Bronchial epithelial cell (primary cell): ENCODE measurements at regions not wholly inside any gene's neighbourhood (a gene's known extent, or its start where the extent isn't known, plus 50 kb on each side); places are given as distances from the start of the nearest gene placed in this dataset.
"Not testable (repeated sequence)": the region's sequence is repeated elsewhere in the genome, so short reads cannot be mapped to it uniquely, and the experiment has no call there.

Experiments used
- DNase-seq: peaks from one replicate; pipeline ENCODE4 v3.0.0-alpha.2; 2010; ENCODE audit warnings: low read depth
- FAIRE-seq: peaks from 2 replicates; lab custom pipeline; 2011; peaks lifted over from hg19 to GRCh38; lab: Jason Lieb, UNC
- H3K27me3 ChIP-seq: 2 replicates; pipeline ENCODE4 v1.5.1; 2011; ENCODE audit warnings: low read length; ENCODE audit not compliant: control insufficient read depth, insufficient read depth
- H3K36me3 ChIP-seq: 2 replicates; pipeline ENCODE4 v1.5.1; 2011; ENCODE audit warnings: low read length; ENCODE audit not compliant: control insufficient read depth, insufficient read depth
- H3K4me3 ChIP-seq: 2 replicates; pipeline ENCODE4 v1.5.1; 2011; ENCODE audit warnings: mild to moderate bottlenecking, low read depth, low read length, control low read depth
- TF ChIP-seq, protein P1 (sequence below): IDR thresholded peaks from 2 replicates; pipeline ENCODE4 v1.5.1; 2011; ENCODE audit warnings: mild to moderate bottlenecking, moderate library complexity, low read length, control low read depth, inconsistent platforms; ENCODE audit not compliant: insufficient read depth, severe bottlenecking

GRCh38 chr11:87712391-87712790 is 462.9 kb downstream of the RAB38 start:
- H3K36me3 ChIP-seq, result no peaks in the 10 kb centered on the region
- FAIRE-seq, result no peak
- H3K27me3 ChIP-seq, result no peaks in the 10 kb centered on the region
- TF ChIP-seq, protein P1, sequence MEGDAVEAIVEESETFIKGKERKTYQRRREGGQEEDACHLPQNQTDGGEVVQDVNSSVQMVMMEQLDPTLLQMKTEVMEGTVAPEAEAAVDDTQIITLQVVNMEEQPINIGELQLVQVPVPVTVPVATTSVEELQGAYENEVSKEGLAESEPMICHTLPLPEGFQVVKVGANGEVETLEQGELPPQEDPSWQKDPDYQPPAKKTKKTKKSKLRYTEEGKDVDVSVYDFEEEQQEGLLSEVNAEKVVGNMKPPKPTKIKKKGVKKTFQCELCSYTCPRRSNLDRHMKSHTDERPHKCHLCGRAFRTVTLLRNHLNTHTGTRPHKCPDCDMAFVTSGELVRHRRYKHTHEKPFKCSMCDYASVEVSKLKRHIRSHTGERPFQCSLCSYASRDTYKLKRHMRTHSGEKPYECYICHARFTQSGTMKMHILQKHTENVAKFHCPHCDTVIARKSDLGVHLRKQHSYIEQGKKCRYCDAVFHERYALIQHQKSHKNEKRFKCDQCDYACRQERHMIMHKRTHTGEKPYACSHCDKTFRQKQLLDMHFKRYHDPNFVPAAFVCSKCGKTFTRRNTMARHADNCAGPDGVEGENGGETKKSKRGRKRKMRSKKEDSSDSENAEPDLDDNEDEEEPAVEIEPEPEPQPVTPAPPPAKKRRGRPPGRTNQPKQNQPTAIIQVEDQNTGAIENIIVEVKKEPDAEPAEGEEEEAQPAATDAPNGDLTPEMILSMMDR, result no peak
- H3K4me3 ChIP-seq, result no peak overlapping the region
- no peak for DNase-seq

DNA sequence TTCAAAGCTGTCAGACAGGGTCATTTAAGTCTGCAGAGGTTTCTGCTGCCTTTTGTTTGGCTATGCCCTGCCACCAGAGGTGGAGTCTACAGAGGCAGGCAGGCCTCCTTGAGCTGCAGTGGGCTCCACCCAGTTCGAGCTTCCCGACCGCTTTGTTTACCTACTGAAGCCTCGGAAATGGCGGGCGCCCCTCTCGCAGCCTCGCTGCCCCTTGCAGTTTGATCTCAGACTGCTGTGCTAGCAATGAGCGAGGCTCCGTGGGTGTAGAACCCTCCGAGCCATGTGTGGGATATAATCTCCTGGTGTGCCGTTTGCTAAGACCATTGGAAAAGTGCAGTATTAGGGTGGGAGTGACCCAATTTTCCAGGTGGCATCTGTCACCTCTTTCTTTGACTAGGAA is 471.7 kb downstream of the RAB38 start:
- not testable (repeated sequence) for H3K27me3 ChIP-seq, FAIRE-seq, DNase-seq, H3K36me3 ChIP-seq, H3K4me3 ChIP-seq

DNA sequence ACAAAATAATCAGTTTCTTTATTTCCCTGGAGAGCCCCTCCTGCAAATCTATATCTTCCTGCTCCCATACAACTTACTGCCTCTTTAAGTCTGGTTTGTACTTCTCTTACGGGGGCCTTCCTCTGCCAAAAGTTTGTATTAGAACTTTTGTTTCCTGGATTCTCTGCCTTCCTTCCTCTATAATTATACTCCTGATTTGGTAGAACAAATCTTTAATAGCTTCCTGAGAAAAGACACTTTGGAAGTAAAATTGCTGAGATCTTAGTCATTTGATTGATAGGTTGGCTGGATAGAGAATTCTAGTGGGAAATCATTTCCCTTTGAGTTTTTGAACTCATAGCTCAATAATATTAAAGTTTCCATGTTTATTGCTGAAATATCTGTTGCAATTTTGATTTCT is 499.2 kb downstream of the RAB38 start:
- H3K27me3 ChIP-seq, result no peaks in the 10 kb centered on the region
- H3K4me3 ChIP-seq, result no peak overlapping the region
- no peaks in the 10 kb centered on the region for H3K36me3 ChIP-seq
- TF ChIP-seq, protein P1, result no peak
- FAIRE-seq, result no peak
- no peak for DNase-seq

GRCh38 chr11:87666730-87667129 is 508.5 kb downstream of the RAB38 start:
- no peak for FAIRE-seq
- H3K27me3 ChIP-seq, result no peaks in the 10 kb centered on the region
- DNase-seq, result no peak
- TF ChIP-seq, protein P1, result no peak
- no peaks in the 10 kb centered on the region for H3K36me3 ChIP-seq
- no peak overlapping the region for H3K4me3 ChIP-seq

DNA sequence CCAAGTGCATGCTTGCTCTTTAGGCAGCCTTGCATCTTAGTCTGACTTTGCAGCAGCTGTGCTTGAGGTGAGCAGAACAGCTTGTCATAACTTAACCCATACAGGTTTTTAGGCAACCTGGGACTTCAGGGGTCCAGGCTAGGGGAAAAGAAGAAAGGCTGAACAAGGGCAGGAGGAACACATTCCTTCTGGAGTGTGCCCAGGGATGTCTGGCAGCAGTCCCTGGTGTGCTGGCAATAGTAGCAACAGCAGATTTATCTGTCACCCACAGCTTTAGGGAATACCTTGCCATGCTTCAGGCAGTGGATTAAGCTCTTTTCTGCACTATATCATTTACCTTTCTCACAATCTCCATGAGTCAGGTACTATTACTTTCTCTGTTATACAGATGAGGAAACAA is 513.0 kb downstream of the RAB38 start:
- no peaks in the 10 kb centered on the region for H3K27me3 ChIP-seq
- no peak for FAIRE-seq
- no peak for DNase-seq
- no peak overlapping the region for H3K4me3 ChIP-seq
- H3K36me3 ChIP-seq, result no peaks in the 10 kb centered on the region
- TF ChIP-seq, protein P1, result no peak

GRCh38 chr11:87660926-87661660 is 514.1 kb downstream of the RAB38 start:
- no peak overlapping the region for H3K4me3 ChIP-seq
- TF ChIP-seq, protein P1, result no peak
- FAIRE-seq (no peak), DNase-seq (no peak)
- no peaks in the 10 kb centered on the region for H3K27me3 ChIP-seq
- no peaks in the 10 kb centered on the region for H3K36me3 ChIP-seq
